GM21619 (cell line): ENCODE measurements at regions not wholly inside any gene's neighbourhood (a gene's known extent, or its start where the extent isn't known, plus 50 kb on each side); places are given as distances from the start of the nearest gene placed in this dataset.

Source experiments
- ATAC-seq: cut with Tn5 transposase; IDR thresholded peaks from one replicate; pipeline ENCODE4 v1.9.1; 2021; ENCODE audit not compliant: unreplicated experiment

DNA sequence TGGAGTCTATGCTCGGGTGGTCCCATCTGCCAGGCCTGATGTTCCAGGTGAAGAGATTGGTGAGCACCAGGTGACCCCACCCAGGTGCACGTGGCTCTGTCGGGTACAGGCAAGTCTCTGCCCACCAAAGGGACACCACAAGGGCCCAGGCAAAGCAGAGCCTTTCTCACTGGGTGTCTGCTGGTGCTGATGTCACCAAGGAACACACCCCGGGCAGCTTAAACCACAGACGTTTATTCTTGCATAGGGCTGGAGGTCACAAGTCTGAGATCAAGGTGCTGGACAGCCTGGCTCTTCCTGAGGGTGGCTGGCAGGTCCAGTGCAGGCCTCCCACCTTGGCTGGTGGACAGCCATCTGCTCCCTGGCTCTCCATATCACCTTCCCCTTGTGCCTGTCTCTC is 100.7 kb upstream of the CD93 start:
- ATAC-seq, result no peak

DNA sequence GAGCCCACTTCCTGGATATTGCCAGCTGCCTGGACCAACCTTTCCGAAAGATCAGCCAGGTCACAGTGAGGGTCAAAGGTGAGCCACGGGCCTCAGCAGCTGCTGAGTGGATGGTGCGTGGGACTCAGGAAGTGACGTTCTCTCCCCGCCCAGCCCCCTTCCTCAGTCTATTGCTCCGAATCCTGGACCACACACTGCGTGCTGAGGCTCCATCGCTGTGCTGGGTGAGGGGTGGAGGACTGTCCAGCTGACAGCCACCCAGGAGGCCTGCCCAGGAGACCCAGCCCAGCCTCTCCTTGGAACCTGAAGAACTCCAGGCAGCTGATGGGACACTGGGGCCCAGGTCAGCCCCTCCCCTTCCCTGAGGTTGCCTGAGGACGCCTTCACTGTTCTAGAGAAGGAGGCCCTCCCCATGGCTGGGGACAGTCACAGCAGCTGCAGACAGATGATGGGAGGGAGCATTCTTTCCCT is 94.4 kb upstream of the CD93 start:
- no peak for ATAC-seq

DNA sequence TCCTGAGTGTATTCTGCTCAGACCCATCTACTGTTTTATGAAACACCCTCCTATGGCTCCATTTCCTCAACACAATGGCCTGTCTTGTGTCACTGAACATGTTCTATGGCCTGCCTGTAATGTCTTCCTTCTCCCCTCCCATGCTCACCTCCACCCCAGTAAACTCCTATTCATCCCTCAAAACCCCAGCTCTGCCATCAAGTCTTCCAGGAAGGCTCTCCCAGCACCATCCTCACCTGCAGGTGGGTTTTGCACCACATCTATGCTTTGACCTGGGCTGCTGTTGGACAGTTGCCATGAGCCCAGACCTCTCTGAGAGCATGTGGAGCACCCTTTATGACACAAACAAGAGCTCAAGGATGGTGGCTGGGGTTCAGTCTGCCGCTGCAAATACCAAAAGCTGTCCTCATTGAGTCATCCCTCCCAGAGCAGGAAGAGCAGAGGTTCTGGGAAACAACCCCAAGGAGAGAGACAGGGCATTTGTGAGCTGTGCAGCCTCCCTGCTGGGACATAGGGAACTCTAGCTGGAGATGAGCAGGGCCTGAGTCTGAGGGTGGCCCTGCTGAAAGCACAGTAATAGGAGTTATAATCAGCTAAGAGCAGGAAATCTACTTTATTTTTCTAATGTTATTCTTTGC is 93.8 kb upstream of the CD93 start:
- ATAC-seq, result no peak

DNA sequence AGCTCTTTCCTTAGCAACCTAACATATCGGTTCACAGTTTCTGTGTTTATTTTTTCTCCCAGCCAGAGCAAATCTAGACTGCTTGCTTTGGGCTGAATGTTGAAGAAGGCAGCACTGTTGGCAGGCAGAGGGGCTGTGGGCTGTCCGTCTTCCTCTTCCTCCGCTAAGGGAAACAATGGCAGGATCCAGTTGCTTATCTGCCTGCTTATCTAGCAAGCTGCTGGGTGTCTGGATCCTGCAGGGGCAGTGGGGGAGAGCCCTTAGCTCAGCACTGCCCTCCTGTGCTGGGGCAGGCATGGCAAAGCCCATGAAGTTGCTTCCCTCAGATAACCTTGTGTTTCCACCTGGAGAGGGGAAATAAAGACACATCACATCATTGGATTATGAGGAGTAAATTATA is 92.7 kb upstream of the CD93 start:
- ATAC-seq, result no peak

DNA sequence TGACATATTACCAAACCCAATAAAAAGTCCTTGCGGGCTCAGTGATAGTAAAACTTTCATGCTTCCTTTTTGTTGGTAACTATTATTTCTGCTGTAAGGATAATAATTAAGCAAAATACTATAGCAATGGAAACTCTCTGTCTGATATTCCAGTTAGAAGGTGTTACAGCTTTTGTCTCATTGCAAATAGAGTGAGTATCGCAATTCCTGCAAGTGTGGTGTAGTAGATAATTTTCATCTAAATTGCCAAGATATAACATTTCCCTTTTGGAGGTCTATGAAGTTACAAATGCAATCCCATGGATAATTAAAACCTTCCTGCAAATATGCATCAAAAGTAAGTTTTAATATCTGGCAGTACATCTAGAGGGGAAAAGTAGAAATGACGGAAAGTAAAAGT is 88.7 kb upstream of the CD93 start:
- ATAC-seq, result no peak

DNA sequence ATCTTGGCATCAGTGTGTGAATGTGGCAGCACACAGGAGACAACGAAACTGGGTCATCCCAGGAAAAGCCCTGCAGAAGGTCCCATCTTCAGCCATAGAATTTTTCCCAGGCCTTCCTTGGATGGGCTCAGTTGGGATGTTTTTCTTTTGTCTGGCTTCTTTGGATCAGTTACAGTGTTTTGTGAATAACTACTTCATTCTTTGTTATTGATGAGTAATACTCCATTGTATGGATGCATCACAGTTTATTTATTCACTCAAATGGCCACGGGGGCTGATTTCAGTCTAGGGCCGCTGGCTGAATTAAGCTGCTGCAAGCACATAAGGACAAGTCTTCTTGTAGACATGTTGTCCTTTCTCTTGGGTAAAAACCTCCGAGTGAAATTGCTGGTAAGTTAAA is 81.3 kb upstream of the CD93 start:
- no peak for ATAC-seq

DNA sequence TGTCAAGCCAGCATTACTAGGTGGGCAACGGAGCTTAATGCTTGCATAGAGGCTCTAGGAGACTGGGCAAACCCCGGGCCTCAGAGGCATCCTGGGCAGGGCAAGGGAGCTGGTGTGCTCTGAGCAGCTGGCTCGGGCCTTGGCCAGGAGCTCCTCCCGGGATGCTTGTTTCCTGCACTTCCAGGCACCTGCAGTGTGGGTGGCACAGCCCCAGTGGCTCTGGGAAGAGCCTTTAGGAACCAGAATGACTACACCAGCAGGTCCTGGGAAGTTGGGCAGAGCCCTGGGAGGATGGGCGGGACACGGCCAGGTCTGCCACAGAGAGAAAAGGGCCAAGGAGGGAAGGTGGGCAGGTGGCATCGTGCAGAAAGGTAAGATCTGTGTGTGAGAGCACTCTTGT is 80.4 kb upstream of the CD93 start:
- no peak for ATAC-seq

DNA sequence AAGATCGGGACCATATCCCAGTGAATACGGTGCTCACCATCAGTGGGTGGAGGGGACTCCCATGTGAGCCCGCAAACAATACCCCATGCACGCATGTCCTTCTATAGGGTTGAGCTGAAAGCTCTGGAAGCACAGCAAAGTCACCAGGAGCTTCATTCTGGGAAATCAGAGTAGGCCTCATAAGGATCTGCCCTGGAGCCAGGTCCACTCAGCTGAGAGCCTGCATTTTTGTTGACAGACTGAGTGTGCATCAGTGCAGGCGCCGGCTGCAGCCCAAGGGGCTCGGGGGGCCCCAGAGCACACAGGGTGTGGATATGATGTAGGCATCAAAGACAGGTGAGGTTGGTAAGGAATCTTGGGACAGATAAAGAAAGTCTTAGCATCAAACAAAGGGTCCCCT is 79.8 kb upstream of the CD93 start:
- ATAC-seq, result no peak

DNA sequence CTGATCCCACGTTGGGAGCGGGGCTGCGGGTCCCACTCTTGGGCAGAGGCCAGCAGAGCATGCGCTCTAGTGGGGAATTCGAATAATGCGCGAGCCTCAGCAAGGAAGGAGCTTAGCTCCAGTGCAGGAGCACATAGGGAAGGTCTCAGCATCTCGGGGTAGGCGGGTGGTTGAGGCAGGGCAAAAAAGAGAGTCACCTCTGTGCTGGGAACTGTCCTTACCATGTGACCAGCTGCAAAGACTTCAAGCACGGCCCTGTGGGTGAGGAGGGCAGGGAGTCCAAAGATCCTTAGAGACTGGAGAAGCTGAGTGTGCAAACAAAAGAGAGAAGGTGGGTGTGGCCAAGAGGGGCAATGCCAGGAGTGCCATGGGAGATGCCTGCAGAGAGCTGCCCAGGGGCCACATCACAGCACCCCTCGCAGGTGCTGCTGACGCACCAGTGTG is 79.2 kb upstream of the CD93 start:
- ATAC-seq, result no peak

DNA sequence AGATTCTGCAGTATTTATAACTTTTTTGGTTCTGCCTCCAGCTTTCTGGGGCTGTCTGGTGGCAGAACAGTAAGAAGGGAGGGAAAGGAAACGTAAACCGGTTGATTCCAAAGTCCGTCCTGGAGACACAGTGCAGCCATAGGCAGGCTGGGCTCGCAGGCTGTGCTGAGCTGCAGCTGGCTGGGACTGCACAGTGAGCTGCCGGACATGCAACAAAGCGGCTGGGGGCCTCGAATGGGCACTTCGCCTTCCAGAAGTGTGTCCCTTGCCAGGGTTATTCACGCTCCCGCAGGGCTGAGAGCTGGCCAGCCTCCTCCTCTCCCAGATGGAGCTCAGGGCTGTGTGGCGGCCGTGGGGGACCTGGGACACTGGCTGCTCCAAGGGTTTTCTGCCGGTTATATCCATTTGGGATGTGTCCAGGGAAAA is 78.1 kb upstream of the CD93 start:
- ATAC-seq, result no peak

DNA sequence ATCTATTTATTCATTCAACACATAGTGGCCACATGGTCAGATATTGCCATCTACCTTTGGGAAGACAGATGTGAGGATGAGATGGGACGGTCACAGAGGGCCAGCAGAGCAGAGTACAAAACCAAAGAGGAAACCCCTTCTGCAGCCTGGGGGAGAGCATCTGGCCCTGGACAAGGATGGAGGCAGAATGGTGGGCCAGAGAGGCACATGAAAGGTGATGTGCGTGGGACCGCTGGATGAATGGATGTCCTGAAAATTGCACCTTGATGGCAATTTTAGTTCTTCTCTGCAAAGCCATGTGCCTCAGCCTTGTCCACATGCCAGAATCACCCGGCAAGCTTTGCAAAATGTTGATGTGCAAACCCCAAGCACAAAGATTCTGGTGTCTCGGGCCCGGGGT is 77.4 kb upstream of the CD93 start:
- no peak for ATAC-seq

DNA sequence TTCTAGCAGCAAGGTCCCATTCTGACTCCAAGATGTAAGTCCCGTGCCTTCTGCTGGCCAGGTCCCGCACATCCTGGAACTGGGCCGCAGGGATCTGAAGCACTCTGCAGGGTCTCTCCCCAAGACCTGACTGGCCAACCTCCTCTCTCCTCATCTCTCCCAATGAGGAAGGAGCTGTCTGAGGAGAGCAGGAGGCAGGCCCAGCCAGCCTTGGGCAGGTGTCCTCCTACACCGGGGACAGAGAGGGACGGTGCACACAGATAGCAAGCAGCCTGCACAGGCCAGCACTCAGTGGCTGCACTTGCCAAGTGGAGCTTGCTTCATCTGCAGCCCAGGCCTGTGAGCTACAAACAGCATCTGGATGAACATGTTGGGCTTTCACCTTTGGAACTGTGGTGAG is 76.8 kb upstream of the CD93 start:
- no peak for ATAC-seq

DNA sequence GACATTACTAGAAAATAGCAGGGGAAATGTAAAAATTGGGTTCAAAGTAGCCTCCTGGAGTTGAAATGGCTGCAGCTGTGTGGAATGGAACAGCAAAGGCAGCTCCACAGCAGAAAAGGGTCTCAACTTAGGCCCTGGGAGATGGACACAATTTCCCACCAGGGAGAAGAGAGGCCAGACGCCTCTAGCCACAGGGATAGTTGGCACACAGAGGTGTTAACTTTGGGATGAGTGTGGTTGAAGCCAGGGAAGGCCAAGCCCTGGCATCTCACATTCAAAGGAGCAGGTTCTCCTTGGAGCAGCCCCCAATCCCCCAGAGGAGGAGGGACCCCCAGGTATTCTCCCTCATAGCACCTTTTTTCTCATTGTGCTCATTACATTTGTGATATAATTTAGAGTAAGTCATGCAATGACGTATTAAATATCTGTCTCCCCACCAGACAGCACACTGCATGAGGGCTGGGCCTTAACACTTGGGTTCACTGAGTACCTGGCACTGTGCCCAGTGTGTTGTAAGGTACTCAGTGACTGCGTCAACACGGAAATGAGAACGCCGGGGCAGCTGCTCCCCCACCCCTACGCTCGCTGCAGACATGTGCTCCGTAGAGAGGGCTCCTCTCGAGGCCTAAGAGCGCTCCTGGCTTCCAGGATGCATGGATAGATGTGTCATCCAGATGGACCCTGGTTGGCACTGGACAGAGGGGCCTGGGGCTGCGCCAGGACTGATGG is 76.0 kb upstream of the CD93 start:
- ATAC-seq, result no peak

DNA sequence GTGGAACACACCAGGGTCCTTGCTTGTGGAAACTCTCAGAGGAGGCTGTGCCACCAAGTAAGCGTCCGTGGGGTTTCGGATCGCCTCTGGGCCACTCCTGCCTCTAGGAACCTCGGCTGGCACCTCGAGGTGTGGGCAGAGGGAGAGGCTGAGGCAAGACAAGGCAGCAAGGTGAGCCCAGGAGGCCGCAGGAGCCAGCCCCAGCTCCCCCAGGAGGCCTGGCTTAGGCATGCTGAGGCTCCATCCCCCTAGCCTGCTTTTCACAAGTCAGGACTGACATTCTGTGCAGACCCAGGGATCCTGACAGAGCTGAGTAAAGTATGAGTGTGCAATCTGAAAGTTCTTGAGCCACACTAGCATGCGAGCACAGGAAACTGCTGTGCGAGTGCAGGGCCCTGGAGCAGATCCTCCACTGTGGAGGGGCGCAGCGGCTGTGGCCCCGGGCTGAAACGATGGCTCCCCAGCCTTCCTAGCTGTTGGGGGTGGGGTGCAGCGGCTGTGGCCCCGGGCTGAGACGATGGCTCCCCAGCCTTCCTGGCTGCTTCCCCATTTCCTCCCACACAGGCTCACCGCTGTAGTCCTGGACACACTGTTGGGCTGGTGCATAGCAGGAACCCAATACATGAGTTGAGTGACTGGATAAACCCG is 75.2 kb upstream of the CD93 start:
- ATAC-seq, result peak; percentile 40

DNA sequence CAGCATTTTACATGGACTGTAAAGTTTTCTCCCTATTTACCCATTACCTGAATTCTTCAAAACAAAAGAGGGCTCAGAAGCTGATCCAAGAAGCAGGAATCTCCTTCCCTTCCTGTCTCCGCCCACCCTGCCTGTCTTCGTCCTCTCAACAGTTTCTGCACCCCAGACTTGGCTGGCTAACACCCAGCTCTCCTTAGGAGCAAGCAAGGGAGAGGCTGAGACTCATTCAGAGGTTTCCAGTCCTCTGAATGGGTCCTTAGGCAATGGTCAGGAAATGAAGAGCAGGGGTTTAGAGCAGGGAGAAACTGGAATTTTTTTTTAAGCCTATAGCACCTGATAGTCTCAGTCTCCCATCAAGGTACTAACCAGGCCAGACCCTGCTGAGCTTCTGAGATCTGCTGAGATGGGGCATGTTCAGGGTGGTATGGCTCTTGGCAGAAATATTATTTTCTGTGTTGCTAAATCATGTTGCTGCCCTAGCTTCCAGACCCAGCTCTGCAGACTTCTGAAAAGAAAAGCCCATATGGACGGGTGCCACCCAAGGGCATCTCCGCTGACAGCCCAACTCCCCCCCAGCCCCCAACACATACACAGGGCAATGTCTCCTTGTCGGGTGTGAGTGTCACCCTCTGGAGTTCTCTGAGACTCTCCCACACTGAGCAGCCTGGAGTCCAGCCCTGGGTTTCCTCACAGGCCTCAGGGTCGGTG is 74.6 kb upstream of the CD93 start:
- ATAC-seq, result no peak

DNA sequence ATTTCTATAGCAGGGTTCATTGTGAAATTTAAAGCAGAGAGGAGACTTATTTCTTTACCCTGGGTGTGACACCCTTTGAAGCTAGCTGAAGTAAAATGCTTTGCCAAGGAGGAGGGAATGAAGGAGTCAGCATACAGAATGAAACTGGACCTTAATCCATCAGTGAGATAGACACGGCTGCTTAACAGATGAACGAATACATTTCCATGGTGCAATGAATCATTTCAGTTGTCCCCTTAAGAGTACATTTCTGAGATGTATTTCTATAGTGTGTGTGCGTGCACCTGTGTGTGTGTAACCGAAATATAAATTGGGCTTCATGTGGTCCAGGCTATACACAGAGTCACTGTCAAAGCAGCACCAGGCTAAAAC is 73.8 kb upstream of the CD93 start:
- no peak for ATAC-seq

DNA sequence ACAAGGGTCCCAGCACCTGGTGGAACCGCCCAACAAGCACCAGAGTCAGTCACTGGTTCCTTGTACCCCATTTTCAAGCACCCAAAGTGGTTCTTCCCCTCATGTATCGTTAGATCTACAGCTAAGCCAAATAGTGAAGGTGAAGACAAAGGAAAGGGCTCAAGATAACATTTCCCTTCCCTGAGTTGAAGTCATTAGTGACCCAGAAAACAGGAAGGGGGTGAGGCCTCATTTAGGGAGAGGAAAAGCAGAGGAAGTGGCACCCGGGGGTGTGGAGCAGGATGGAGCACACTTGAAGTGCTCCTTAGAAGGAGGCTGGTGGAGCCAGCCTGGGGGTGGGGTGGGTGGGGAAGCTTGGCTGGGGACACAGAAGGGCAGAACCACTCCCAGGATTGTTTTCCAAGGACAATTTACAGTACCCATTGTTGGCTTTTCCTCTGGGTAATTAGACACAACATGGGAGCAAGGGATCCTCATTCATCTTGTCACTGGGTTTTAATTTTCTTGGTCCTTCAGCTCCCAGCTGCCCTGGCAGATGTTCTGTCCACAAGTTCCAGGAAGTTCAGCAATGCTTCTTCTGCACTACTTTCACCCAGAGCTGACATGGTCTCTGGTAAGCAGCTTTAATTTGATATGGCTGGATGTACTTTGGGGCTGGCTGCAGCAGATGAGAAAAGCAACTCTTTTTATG is 73.3 kb upstream of the CD93 start:
- no peak for ATAC-seq

DNA sequence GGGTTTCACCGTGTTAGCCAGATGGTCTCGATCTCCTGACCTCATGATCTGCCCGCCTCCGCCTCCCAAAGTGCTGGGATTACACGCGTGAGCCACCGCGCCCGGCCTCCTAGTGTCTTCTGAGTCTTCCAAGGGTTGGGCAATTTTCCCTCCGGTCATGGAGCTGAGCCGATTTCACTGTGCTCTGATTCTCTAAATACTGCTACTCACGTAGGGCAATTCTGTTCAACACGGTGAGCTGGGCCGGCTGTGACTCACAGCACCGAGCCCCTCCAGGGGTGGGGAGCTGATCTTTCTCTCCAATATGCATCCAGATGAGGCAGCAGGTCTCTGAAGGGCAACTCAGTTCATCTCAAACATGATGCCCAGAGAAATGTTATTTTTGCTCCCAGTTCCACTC is 71.6 kb upstream of the CD93 start:
- no peak for ATAC-seq

DNA sequence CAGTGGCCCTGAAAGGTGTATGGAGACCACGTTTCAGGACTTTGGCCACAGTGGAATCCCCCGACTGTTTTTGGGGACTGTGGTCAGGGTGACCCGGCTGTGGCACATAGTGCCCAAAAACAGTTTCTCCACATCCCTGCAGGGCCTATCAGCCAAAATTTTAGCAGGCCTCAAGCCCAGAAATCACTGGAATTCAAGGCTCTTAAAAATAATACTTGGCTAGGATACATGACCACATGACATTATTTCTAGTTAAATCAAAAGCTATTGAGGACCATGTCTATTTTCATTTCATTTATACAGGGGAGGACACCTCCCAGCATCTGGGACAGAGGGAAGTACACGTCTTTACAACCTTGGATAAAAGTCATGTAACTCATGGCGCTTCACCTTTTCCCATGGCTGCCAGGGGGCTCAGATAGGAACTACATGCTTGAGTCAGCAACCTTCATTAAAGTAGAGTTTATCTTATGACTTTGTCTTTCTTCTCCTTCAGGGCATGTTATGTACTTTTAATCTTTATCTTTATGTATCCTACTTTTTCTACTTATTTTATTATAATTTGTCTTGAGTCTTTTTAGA is 70.8 kb upstream of the CD93 start:
- no peak for ATAC-seq

DNA sequence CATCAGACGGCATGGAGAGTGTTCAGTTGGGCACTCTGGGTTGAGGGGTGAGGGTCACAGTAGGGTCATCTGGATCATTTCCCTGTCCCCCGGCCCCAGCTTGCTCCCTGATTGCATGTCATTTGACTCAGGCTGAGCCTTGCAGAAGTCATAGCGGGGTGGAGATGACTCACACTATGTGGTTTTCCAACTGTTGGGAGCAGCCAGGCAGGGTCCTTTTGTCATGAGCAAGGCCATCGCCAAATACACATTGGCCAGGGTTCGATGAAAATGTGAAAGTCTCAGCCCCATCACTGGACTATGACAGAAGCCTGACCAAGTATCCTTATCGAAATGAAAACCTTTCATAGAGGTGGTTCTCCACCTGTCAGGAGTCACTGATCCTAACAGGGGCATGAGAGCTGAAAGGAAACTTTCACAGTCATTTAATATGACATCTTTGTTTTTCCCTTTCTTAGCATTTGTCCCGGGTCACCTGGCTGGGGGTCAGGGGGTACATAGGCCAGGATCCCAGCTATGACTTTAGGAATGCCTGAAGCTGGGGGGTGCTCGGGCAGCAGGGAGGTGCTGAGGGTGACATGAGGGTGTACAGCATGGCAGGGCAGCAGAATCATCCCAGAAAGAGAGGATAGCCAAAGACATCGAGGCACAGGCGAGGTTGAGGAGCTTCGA is 70.2 kb upstream of the CD93 start:
- ATAC-seq, result no peak
